ENCODE measurements at regions not wholly inside any gene's neighbourhood (a gene's known extent, or its start where the extent isn't known, plus 50 kb on each side); places are given as distances from the start of the nearest gene placed in this dataset.

DNA sequence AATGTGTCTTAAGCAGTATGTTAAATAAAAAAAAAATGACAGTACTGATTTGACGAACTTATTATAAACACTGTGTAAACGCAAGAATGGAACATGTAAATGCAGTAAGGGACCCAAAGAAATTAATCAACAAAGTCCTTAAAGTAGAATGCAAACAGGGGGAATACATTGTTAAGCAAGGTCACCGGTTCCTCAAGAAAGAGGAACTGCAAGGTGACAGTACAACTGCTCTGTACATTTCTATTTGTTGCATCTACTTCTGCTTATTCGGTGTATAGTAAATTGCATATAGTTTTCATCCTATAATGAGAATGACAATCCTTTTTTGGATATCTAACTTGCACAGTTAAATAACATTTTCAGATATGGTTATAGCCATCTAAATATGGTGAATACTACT lies 387.0 kb upstream of the SEMA3D start:
- Histone ChIP-seq H3K4me3 (no peak overlapping the region), H3K4me1 (no peaks in the 10 kb centered on the region), H3K36me3 (no peaks in the 10 kb centered on the region), H3K27me3 (no peaks in the 10 kb centered on the region), H3K9me3 (no peaks in the 10 kb centered on the region), H3K27ac (no peak overlapping the region)
- 84% methylated on average over 4 of the region's 4 CpGs for WGBS
- no peak for TF ChIP-seq CTCF (IDR thresholded peaks at IDR 0.05)
- no peak for TF ChIP-seq EP300 (IDR thresholded peaks at IDR 0.05)
- no peak for TF ChIP-seq POLR2A (IDR thresholded peaks at IDR 0.05)
- no peak for TF ChIP-seq POLR2AphosphoS5 (IDR thresholded peaks at IDR 0.05)
- DNase-seq (ENCODE audit: low spot score in 2 of 2): no peak

DNA sequence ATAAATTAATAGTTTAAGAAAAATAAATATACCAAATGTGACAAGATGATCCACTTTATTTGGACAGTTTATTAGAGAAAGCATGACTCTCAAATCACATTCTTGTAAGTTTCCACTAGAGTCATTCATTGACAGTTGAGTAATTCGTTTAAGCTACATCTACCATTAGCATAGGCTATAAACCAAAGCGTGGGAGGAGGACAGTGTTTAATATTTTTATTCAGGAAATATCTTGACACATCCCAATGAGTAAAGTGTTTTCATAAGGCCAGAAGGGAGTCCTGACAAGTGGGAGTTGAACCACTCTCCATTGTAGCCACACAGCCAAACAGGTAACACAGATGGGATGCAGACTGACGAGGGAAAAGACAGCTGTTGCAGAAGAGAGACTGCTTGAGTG lies 386.5 kb upstream of the SEMA3D start:
- Histone ChIP-seq H3K4me3 (no peak overlapping the region), H3K4me1 (no peaks in the 10 kb centered on the region), H3K27ac (no peak overlapping the region), H3K27me3 (no peaks in the 10 kb centered on the region), H3K36me3 (no peaks in the 10 kb centered on the region), H3K9me3 (no peaks in the 10 kb centered on the region)
- no peak for TF ChIP-seq EP300 (IDR thresholded peaks at IDR 0.05)
- TF ChIP-seq POLR2AphosphoS5 (IDR thresholded peaks at IDR 0.05): no peak
- no peak for TF ChIP-seq CTCF (IDR thresholded peaks at IDR 0.05)
- no peak for TF ChIP-seq POLR2A (IDR thresholded peaks at IDR 0.05)
- DNase-seq (ENCODE audit: low spot score in 2 of 2): no peak
- WGBS: 84% methylated on average over 3 of the region's 3 CpGs

- Histone ChIP-seq H3K4me1 (no peaks in the 10 kb centered on the region), H3K27ac (no peak overlapping the region), H3K27me3 (no peaks in the 10 kb centered on the region), H3K4me3 (no peak overlapping the region), H3K9me3 (no peaks in the 10 kb centered on the region), H3K36me3 (no peaks in the 10 kb centered on the region)
- DNase-seq (ENCODE audit: low spot score in 2 of 2): no peak
- 70% methylated on average over 1 of the region's 1 CpG for WGBS
- TF ChIP-seq POLR2AphosphoS5 (IDR thresholded peaks at IDR 0.05) (no peak), POLR2A (IDR thresholded peaks at IDR 0.05) (no peak), EP300 (IDR thresholded peaks at IDR 0.05) (no peak), CTCF (IDR thresholded peaks at IDR 0.05) (no peak)
Observed at GRCh38 chr7:85570898-85571297, 384.0 kb upstream of the SEMA3D start.

- Histone ChIP-seq H3K4me3 (no peak overlapping the region), H3K4me1 (no peaks in the 10 kb centered on the region), H3K27ac (no peak overlapping the region), H3K27me3 (no peaks in the 10 kb centered on the region), H3K36me3 (no peaks in the 10 kb centered on the region), H3K9me3 (no peaks in the 10 kb centered on the region)
- no peak for DNase-seq (ENCODE audit: low spot score in 2 of 2)
- TF ChIP-seq CTCF (IDR thresholded peaks at IDR 0.05): no peak
- TF ChIP-seq POLR2A (IDR thresholded peaks at IDR 0.05): no peak
- TF ChIP-seq EP300 (IDR thresholded peaks at IDR 0.05): no peak
- no peak for TF ChIP-seq POLR2AphosphoS5 (IDR thresholded peaks at IDR 0.05)
Observed at GRCh38 chr7:85567983-85568382, 381.1 kb upstream of the SEMA3D start.

DNA sequence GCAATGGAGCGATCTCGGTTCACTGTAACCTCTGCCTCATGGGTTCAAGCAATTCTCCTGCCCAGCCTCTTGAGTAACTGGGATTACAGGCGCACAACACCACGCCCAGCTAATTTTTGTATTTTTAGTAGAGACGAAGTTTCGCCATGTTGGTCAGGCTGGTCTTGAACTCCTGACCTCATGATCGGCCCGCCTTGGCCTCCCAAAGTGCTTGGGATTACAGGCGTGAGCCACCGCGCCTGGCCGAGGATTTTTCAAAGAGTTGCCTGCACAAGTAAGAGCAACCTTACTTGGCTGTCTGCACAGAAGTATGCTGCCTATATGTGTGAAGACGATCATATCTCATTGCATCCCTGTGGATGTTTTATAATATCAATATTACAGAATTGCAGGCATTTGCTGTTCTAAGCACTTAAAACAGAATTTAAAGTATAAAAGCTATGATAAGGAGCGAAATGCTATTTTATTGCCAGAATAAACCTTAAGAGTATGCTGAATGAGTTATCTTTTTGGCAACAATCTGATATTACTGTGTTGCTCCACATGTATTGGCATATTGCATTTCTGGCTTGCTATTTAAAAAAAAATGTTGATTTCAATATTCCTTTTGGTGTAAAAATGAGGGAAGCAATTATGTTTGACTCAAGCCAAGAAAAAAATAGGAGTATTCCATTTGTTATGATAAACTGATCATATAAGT lies 379.4 kb upstream of the SEMA3D start:
- no peak for TF ChIP-seq CTCF (IDR thresholded peaks at IDR 0.05)
- TF ChIP-seq POLR2AphosphoS5 (IDR thresholded peaks at IDR 0.05): no peak
- TF ChIP-seq EP300 (IDR thresholded peaks at IDR 0.05): no peak
- no peak for TF ChIP-seq POLR2A (IDR thresholded peaks at IDR 0.05)
- Histone ChIP-seq H3K36me3 (no peaks in the 10 kb centered on the region), H3K9me3 (no peaks in the 10 kb centered on the region), H3K27ac (no peak overlapping the region), H3K27me3 (no peaks in the 10 kb centered on the region), H3K4me1 (no peaks in the 10 kb centered on the region), H3K4me3 (no peak overlapping the region)
- 85% methylated on average over 14 of the region's 14 CpGs for WGBS
- no peak for DNase-seq (ENCODE audit: low spot score in 2 of 2)
